Mucosa of descending colon (tissue), 3 donors: ENCODE measurements at regions not wholly inside any gene's neighbourhood (a gene's known extent, or its start where the extent isn't known, plus 50 kb on each side); places are given as distances from the start of the nearest gene placed in this dataset.

Experiments used
- ATAC-seq: fragments of 200-7000 bp; cut with Tn5 transposase; one replicate; pipeline ENCODE4 v1.9.1; 2020; ENCODE audit warnings: mild to moderate bottlenecking, moderate library complexity
- DNase-seq, 3 donors: peaks; one replicate each; pipeline ENCODE4 v3.0.0-alpha.2; 2020
- H3K36me3 ChIP-seq: fragments of 200-600 bp; one replicate; pipeline ENCODE4 v1.8.0; 2021; ENCODE audit warnings: low read depth, mild to moderate bottlenecking
- H3K4me1 ChIP-seq: fragments of 200-600 bp; one replicate; pipeline ENCODE4 v1.8.0; 2021; ENCODE audit warnings: low read depth, mild to moderate bottlenecking
- H3K4me3 ChIP-seq: fragments of 200-600 bp; one replicate; pipeline ENCODE4 v1.8.0; 2021; ENCODE audit warnings: mild to moderate bottlenecking
- H3K9me3 ChIP-seq: fragments of 200-600 bp; one replicate; pipeline ENCODE4 v1.8.0; 2021; ENCODE audit warnings: mild to moderate bottlenecking
- CTCF ChIP-seq: fragments of 200-600 bp; IDR thresholded peaks from one replicate; pipeline ENCODE4 v1.8.0; 2022; ENCODE audit warnings: antibody characterized with exemption, mild to moderate bottlenecking
- intact Hi-C, 2 donors: fragments of 100-400 bp; cut with DNase I in 1 of 2; cut with micrococcal nuclease in 1 of 2; formaldehyde crosslinking; loops; one replicate each; pipeline versions ENCODE4 v1.11.0 to v1.11.1; 2022; cut with DNase I, micrococcal nuclease
- donor health status: DM: no; HTN: no; CAD: no; lungs with moderate emphysema.
- donor health status: DM: no; HTN: no; CAD: no.
- donor health status: DM: no; HTN: yes; CAD: no.

- intact Hi-C loops = no loop called here
- TF ChIP-seq CTCF = no peak
- Histone ChIP-seq H3K9me3 (no peaks in the 10 kb centered on the region), H3K4me3 (no peak overlapping the region), H3K4me1 (no peaks in the 10 kb centered on the region), H3K36me3 (no peaks in the 10 kb centered on the region)
- ATAC-seq (no peak), DNase-seq (no peak)
Observed at GRCh38 chr14:98364961-98365360, 907.0 kb downstream of the BCL11B start.

GRCh38 chr14:98366429-98366828 lies 905.6 kb downstream of the BCL11B start:
- DNase-seq = no peak
- Histone ChIP-seq H3K36me3 (no peaks in the 10 kb centered on the region), H3K4me1 (no peaks in the 10 kb centered on the region), H3K9me3 (no peaks in the 10 kb centered on the region), H3K4me3 (no peak overlapping the region)
- ATAC-seq = no peak
- intact Hi-C loops = no loop called here
- TF ChIP-seq CTCF = no peak

GRCh38 chr14:98368221-98368620 lies 903.8 kb downstream of the BCL11B start:
- no peak for DNase-seq
- intact Hi-C loops = no loop called here
- no peaks in the 10 kb centered on the region for H3K36me3 ChIP-seq
- no peak overlapping the region for H3K4me3 ChIP-seq
- TF ChIP-seq CTCF = no peak
- H3K9me3 ChIP-seq = no peaks in the 10 kb centered on the region
- no peak for ATAC-seq
- H3K4me1 ChIP-seq = no peaks in the 10 kb centered on the region

- H3K4me3 ChIP-seq = no peak overlapping the region
- H3K9me3 ChIP-seq = no peaks in the 10 kb centered on the region
- intact Hi-C loops = no loop called here
- ATAC-seq (no peak), DNase-seq (no peak)
- no peaks in the 10 kb centered on the region for H3K36me3 ChIP-seq
- TF ChIP-seq CTCF = no peak
- no peaks in the 10 kb centered on the region for H3K4me1 ChIP-seq
Observed at GRCh38 chr14:98368916-98369315, 903.1 kb downstream of the BCL11B start.

- no peaks in the 10 kb centered on the region for H3K9me3 ChIP-seq
- no peaks in the 10 kb centered on the region for H3K36me3 ChIP-seq
- no peaks in the 10 kb centered on the region for H3K4me1 ChIP-seq
- no peak overlapping the region for H3K4me3 ChIP-seq
- TF ChIP-seq CTCF = no peak
- no peak for DNase-seq
- intact Hi-C loops = no loop called here
- ATAC-seq = no peak
Observed at GRCh38 chr14:98369344-98369743, 902.7 kb downstream of the BCL11B start.

GRCh38 chr14:98370352-98370751 lies 901.6 kb downstream of the BCL11B start:
- intact Hi-C loops = no loop called here
- no peak overlapping the region for H3K4me3 ChIP-seq
- no peaks in the 10 kb centered on the region for H3K4me1 ChIP-seq
- TF ChIP-seq CTCF = no peak
- no peak for ATAC-seq
- no peak for DNase-seq
- H3K9me3 ChIP-seq = no peaks in the 10 kb centered on the region
- H3K36me3 ChIP-seq = no peaks in the 10 kb centered on the region
